HEK293T (cell line): ENCODE measurements at regions not wholly inside any gene's neighbourhood (a gene's known extent, or its start where the extent isn't known, plus 50 kb on each side); places are given as distances from the start of the nearest gene placed in this dataset.

Experiments used
- CTCF ChIA-PET: fragments of 350-600 bp; formaldehyde crosslinking; extraction: SDS; loops from one replicate; lab custom pipeline; 2021; ENCODE audit warnings: antibody characterized with exemption, inconsistent platforms; lab: Yijun Ruan, JAX
- POLR2A ChIA-PET: fragments of 350-600 bp; formaldehyde crosslinking; extraction: SDS; loops from one replicate; lab custom pipeline; 2020; ENCODE audit warnings: antibody characterized with exemption, inconsistent platforms; lab: Yijun Ruan, JAX
- DNase-seq: peaks from one replicate; pipeline ENCODE4 v3.0.0; 2012; ENCODE audit warnings: mixed read lengths; ENCODE audit errors: extremely low spot score
- ARNT ChIP-seq: fragments of 450-650 bp; IDR thresholded peaks from 2 replicates; pipeline ENCODE4 v1.6.1; 2017; ENCODE audit warnings: mild to moderate bottlenecking
- BHLHE40 ChIP-seq: fragments of 450-650 bp; IDR thresholded peaks from 2 replicates; pipeline ENCODE4 v1.6.1; 2016; ENCODE audit warnings: mild to moderate bottlenecking, moderate library complexity, borderline replicate concordance
- CTBP1 ChIP-seq: fragments of 450-650 bp; IDR thresholded peaks from 2 replicates; pipeline ENCODE4 v1.6.1; 2016; ENCODE audit warnings: borderline replicate concordance
- ELF4 ChIP-seq: fragments of 450-650 bp; IDR thresholded peaks from 2 replicates; pipeline ENCODE4 v1.6.1; 2017; ENCODE audit warnings: antibody characterized with exemption
- FOXA1 ChIP-seq: fragments of 450-650 bp; IDR thresholded peaks from 2 replicates; pipeline ENCODE4 v1.6.1; 2016; ENCODE audit warnings: mild to moderate bottlenecking
- FOXK2 ChIP-seq: fragments of 450-650 bp; IDR thresholded peaks from 2 replicates; pipeline ENCODE4 v1.6.1; 2016; ENCODE audit warnings: mild to moderate bottlenecking
- FOXM1 ChIP-seq: fragments of 450-650 bp; IDR thresholded peaks from 2 replicates; pipeline ENCODE4 v1.6.1; 2017; ENCODE audit warnings: mild to moderate bottlenecking, borderline replicate concordance
- HDGF ChIP-seq: fragments of 450-650 bp; IDR thresholded peaks from 2 replicates; pipeline ENCODE4 v1.6.1; 2017; ENCODE audit warnings: antibody characterized with exemption, borderline replicate concordance
- L3MBTL2 ChIP-seq: fragments of 450-650 bp; conservative IDR thresholded peaks from 2 replicates; pipeline ENCODE4 v1.6.1; 2016; ENCODE audit warnings: mild to moderate bottlenecking
- LEF1 ChIP-seq: fragments of 450-650 bp; IDR thresholded peaks from 2 replicates; pipeline ENCODE4 v1.6.1; 2017; ENCODE audit warnings: mild to moderate bottlenecking, borderline replicate concordance
- NFRKB ChIP-seq: fragments of 450-650 bp; IDR thresholded peaks from 2 replicates; pipeline ENCODE4 v1.6.1; 2016; ENCODE audit warnings: mild to moderate bottlenecking, moderate library complexity
- PKNOX1 ChIP-seq: fragments of 450-650 bp; IDR thresholded peaks from 2 replicates; pipeline ENCODE4 v1.6.1; 2016
- SP1 ChIP-seq: fragments of 450-650 bp; IDR thresholded peaks from 2 replicates; pipeline ENCODE4 v1.6.1; 2017
- SUZ12 ChIP-seq: fragments of 450-650 bp; IDR thresholded peaks from 2 replicates; pipeline ENCODE4 v1.6.1; 2016; ENCODE audit warnings: mild to moderate bottlenecking
- TARDBP ChIP-seq: fragments of 450-650 bp; IDR thresholded peaks from 2 replicates; pipeline ENCODE4 v1.6.1; 2016
- ZNF384 ChIP-seq: fragments of 450-650 bp; IDR thresholded peaks from 2 replicates; pipeline ENCODE4 v1.6.1; 2016

DNA sequence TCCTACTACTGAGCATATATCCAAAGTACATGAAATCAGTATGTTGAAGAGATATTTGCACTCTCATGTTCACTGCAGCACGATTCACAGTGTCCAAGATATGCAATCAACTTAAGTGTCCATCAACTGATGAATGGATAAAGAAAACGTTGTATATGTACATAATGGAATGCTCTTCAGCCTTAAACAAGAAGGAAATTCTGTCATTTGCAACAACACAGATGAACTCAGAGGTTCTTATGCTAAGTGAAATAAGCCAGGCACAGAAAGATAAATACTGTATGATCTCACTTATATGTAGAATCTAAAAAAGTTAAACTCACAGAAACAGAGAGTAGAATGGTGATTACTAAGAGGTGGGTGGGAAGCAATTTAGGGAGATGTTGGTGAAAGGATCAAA, 149.2 kb downstream of the EVA1A start:
- no peak for DNase-seq
- ChIA-PET POLR2A (no interaction called here), CTCF (no interaction called here)
- TF ChIP-seq FOXK2 (no peak), L3MBTL2 (no peak), CTBP1 (no peak), BHLHE40 (no peak), NFRKB (no peak), SP1 (no peak), TARDBP (no peak), ELF4 (no peak), FOXA1 (no peak), LEF1 (no peak), FOXM1 (no peak), PKNOX1 (no peak), ZNF384 (no peak), ARNT (no peak), SUZ12 (no peak), HDGF (no peak)

DNA sequence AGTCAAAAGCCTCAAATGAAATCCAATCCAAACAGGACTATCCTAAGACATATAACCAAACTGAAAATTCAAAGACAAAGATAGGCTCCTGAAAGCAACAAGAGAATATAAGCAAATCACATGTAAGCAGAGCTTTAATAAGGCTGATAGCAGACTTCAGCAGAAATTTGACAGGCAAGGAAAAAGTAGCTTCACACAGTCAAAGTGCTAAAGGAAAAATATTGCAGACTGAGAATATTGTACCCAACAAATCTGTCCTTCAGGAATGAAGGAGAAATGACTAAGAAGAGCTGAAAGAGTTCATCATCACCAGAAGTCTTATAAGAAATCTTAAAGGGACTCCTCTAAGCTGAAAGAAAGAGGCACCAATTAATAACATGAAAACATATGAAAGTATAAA, 150.0 kb downstream of the EVA1A start:
- ChIA-PET POLR2A (no interaction called here), CTCF (no interaction called here)
- no peak for TF ChIP-seq ELF4
- TF ChIP-seq L3MBTL2, result no peak
- no peak for TF ChIP-seq FOXK2
- TF ChIP-seq HDGF, result no peak
- no peak for DNase-seq

DNA sequence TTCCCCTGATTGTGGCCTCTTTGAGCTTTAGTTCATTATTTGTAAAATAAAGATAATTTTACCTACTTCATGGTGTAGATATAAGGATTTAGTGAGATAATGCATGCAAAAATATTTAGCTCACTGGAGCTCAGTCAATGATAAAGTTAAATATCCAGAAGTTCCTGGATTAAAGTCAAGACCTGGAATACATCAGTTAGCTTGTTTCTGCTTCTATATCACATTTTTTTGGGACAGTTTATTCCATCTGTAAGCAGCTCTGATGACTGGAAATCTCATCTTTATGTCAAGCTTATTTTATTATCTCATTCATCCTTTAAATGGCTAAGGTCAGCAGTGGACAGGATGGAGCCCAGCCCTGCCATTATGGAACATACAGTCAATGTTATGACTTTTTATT, 152.0 kb downstream of the EVA1A start:
- ChIA-PET POLR2A (no interaction called here), CTCF (no interaction called here)
- TF ChIP-seq PKNOX1, result no peak
- no peak for DNase-seq

GRCh38 chr2:75407038-75407530, 153.7 kb downstream of the EVA1A start:
- POLR2A ChIA-PET, result no interaction called here
- peak; percentile 11 for DNase-seq
- CTCF ChIA-PET, result interaction anchor here (1.2 kb wide), 1 partner anchor 341 kb away, joined by 3 read pairs; no protein-coding TSS in a partner anchor
- peak; percentile 84 for TF ChIP-seq PKNOX1
- TF ChIP-seq FOXK2, result no peak
- TF ChIP-seq ELF4, result no peak
- no peak for TF ChIP-seq FOXM1
- peak; percentile 70 for TF ChIP-seq CTBP1
- TF ChIP-seq TARDBP, result no peak
- TF ChIP-seq HDGF, result no peak

DNA sequence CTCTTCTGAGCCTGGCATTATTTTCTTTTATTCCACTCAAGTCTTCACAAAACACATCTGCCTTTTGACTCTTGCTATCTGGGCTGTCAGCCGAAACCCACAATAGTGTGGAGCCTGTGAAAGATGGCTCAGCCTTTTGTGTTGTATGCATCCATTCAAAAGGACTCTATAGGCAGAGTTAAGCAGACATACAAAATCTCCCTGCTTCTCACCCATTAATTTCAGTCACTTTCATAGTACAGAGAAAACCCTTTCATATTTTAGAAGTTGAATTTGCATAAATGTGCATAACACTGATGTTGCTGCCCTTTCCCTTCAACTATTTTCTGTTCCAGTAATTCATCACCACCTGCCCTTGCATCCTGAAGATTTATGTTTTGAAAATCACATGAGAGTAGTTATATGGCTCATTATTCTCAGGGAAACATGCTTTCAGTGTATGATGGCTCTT, 154.6 kb downstream of the EVA1A start:
- TF ChIP-seq ELF4, result no peak
- TF ChIP-seq FOXM1, result no peak
- no peak for TF ChIP-seq ZNF384
- no peak for TF ChIP-seq FOXA1
- TF ChIP-seq LEF1, result no peak
- no peak for TF ChIP-seq L3MBTL2
- CTCF ChIA-PET, result interaction anchor here (0.7 to 1.2 kb wide), 2 partner anchors 207 to 340 kb away, joined by 3 read pairs; partner anchors contain the start of gene TACR1
- DNase-seq, result no peak
- POLR2A ChIA-PET, result no interaction called here

- no peak for DNase-seq
- TF ChIP-seq SUZ12 (no peak), NFRKB (no peak), ZNF384 (no peak)
- ChIA-PET CTCF (interaction anchor here (0.7 to 1.2 kb wide), 2 partner anchors 14 to 317 kb away, joined by 3 to 4 read pairs; no protein-coding TSS in a partner anchor), POLR2A (no interaction called here)
Measured at GRCh38 chr2:75405000-75405399, 155.7 kb downstream of the EVA1A start.

DNA sequence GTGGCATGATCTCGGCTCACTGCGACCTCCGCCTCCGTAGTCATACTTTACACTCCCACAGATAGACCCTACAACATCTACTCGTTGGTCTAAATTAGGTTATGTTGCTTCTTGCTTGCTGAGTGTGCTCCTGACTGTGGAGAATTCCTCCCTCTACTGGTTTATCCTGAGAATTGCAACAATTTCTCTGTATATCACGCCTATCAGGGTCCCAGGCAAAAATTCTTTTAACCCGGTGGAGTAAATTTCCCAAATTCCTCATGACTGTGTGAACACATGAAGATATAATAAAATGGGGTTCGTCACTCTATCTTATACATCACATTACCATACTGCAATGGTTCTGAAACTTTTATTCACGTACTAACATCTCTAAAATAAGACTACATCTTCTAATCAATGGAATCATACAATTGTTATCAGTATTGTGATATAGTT, 156.7 kb downstream of the EVA1A start:
- POLR2A ChIA-PET, result no interaction called here
- TF ChIP-seq ZNF384 (no peak), LEF1 (no peak), BHLHE40 (no peak), ARNT (no peak), SUZ12 (no peak), FOXM1 (no peak), HDGF (no peak), TARDBP (no peak), FOXA1 (no peak), L3MBTL2 (no peak), SP1 (no peak), CTBP1 (no peak), ELF4 (no peak)
- peak; percentile 57 for DNase-seq
- CTCF ChIA-PET, result interaction anchor here (1.2 kb wide), 1 partner anchor 15 kb away, joined by 3 read pairs; no protein-coding TSS in a partner anchor
